ENCODE measurements at regions not wholly inside any gene's neighbourhood (a gene's known extent, or its start where the extent isn't known, plus 50 kb on each side); places are given as distances from the start of the nearest gene placed in this dataset.
"Not testable (repeated sequence)": the region's sequence is repeated elsewhere in the genome, so short reads cannot be mapped to it uniquely, and the experiment has no call there.

DNA sequence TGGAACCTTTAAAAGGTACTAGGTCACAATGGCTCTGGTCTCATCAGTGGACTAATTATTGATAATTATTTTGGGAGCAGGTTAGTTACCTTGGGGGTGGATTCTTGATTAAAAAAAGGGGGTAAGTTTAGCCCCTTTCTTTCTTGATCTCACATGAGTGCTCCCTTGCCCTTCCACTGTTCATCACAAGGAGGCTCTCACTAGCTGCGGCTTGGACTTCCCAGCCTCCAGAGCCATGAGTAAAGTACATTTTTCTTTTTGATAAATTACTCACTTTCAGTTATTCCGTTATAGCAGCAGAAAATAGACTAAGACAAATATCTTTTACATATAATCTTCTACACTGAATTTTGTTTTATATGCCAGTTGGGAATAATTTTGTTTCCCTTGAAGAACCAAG lies 254.8 kb upstream of the DEPDC1 start:
- Histone ChIP-seq H3K27me3 (no peaks in the 10 kb centered on the region), H3K4me1 (no peaks in the 10 kb centered on the region), H3K4me3 (no peak overlapping the region), H3K27ac (no peak overlapping the region), H3K9me3 (no peaks in the 10 kb centered on the region), H3K36me3 (no peaks in the 10 kb centered on the region)
- no peak for DNase-seq
- TF ChIP-seq, protein P1, sequence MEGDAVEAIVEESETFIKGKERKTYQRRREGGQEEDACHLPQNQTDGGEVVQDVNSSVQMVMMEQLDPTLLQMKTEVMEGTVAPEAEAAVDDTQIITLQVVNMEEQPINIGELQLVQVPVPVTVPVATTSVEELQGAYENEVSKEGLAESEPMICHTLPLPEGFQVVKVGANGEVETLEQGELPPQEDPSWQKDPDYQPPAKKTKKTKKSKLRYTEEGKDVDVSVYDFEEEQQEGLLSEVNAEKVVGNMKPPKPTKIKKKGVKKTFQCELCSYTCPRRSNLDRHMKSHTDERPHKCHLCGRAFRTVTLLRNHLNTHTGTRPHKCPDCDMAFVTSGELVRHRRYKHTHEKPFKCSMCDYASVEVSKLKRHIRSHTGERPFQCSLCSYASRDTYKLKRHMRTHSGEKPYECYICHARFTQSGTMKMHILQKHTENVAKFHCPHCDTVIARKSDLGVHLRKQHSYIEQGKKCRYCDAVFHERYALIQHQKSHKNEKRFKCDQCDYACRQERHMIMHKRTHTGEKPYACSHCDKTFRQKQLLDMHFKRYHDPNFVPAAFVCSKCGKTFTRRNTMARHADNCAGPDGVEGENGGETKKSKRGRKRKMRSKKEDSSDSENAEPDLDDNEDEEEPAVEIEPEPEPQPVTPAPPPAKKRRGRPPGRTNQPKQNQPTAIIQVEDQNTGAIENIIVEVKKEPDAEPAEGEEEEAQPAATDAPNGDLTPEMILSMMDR (IDR thresholded peaks at IDR 0.05), result no peak
- intact Hi-C loops (cut with DNase I; ENCODE audit: low total_unique reads), result no loop called here

DNA sequence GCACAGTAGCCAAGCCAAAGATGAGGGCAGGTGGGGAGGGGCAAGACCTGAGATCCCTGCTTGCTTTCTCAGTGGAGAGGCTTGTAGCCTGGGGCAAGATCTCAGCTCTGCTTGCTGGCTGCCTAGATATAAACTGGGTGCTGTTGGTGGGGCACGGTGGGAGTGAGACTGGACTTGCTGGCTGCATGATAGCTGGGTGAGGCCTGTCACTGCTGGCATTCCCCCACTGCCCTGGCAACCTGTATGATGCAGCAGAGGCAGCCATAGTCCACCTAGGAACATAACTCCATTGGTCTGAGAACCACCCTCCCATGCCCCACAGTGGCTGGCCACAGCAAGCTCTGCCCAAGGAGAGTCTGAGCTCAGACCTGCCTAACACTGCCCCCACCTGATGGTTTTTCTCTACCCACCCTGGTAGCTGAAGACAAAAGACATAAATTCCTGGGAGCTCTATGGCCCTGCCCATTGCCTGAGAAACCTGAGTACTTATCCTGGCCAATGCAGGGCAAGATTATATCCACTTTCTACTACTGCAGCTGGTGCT lies 261.9 kb upstream of the DEPDC1 start:
- H3K4me3 ChIP-seq, result no peak overlapping the region
- intact Hi-C loops (cut with DNase I; ENCODE audit: low total_unique reads), result no loop called here
- H3K9me3 ChIP-seq, result peaks cover 0 to 7% (median under 1%) of the 10 kb centered on the region in 3 donors
- no peak overlapping the region for H3K27ac ChIP-seq
- no peaks in the 10 kb centered on the region for H3K36me3 ChIP-seq
- H3K27me3 ChIP-seq, result no peaks in the 10 kb centered on the region
- DNase-seq, result no peak
- H3K4me1 ChIP-seq, result no peaks in the 10 kb centered on the region
- TF ChIP-seq, protein P1 (IDR thresholded peaks at IDR 0.05), result no peak

DNA sequence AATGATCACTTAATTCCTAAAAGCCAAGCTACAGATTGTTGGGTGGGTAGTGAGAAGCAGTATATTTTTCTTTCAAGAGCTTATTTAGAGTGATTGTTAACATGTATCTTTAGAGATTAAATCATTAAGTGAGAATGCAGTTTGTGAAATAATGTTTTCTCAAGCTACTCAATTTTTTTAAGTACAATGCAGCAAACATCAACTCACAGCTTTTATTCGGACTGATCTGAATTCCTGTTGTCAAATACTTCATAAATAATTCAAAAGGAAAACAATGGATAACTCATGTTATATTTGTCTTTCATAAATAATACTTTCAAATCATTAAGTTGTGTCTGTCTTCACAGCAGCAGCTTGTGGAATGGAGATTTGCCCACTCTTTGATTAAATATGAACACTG lies 271.1 kb upstream of the DEPDC1 start:
- Histone ChIP-seq H3K36me3 (no peaks in the 10 kb centered on the region), H3K4me1 (no peaks in the 10 kb centered on the region), H3K27me3 (no peaks in the 10 kb centered on the region), H3K4me3 (no peak overlapping the region), H3K9me3 (peaks cover 0 to 5% (median 0%) of the 10 kb centered on the region in 3 donors), H3K27ac (no peak overlapping the region)
- no peak for DNase-seq
- TF ChIP-seq, protein P1 (IDR thresholded peaks at IDR 0.05), result no peak
- intact Hi-C loops (cut with DNase I; ENCODE audit: low total_unique reads), result no loop called here

- no peak overlapping the region for H3K27ac ChIP-seq
- H3K9me3 ChIP-seq, result no peaks in the 10 kb centered on the region
- H3K27me3 ChIP-seq, result no peaks in the 10 kb centered on the region
- DNase-seq, result no peak
- H3K4me3 ChIP-seq, result no peak overlapping the region
- TF ChIP-seq, protein P1 (IDR thresholded peaks at IDR 0.05), result no peak
- H3K4me1 ChIP-seq, result peaks cover 0 to 3% (median 0%) of the 10 kb centered on the region in 4 donors
- intact Hi-C loops (cut with DNase I; ENCODE audit: low total_unique reads), result no loop called here
- H3K36me3 ChIP-seq, result no peaks in the 10 kb centered on the region
Measured at GRCh38 chr1:68770817-68771216, 273.9 kb upstream of the DEPDC1 start.

- TF ChIP-seq, protein P1 (IDR thresholded peaks at IDR 0.05), result no peak
- Histone ChIP-seq H3K27ac (no peak overlapping the region), H3K36me3 (no peaks in the 10 kb centered on the region), H3K9me3 (peaks cover 0 to 15% (median 5%) of the 10 kb centered on the region in 3 donors), H3K4me1 (peaks cover 0 to 3% (median 0%) of the 10 kb centered on the region in 4 donors), H3K4me3 (no peak overlapping the region), H3K27me3 (no peaks in the 10 kb centered on the region)
- intact Hi-C loops (cut with DNase I; ENCODE audit: low total_unique reads), result no loop called here
- no peak for DNase-seq
Measured at GRCh38 chr1:68777851-68778250, 281.0 kb upstream of the DEPDC1 start.

DNA sequence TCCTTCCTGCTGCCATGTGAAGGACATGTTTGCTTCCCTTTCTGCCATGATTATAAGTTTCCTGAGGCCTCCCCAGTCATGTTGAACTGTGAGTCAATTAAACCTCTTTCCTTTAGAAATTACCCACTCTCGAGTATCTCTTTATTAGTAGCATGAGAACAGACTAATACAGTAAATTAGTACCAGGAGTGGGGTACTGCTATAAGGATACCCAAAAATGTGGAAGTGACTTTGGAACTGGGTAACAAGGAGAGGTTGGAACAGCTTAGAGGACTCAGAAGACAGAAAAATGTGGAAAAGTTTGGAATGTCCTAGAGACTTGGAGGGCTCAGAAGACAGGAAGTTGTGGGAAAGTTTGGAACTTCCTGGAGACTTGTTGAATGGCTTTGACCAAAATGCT lies 283.0 kb upstream of the DEPDC1 start:
- DNase-seq; intact Hi-C loops (cut with DNase I; ENCODE audit: low total_unique reads); H3K27ac ChIP-seq; H3K4me1 ChIP-seq; H3K36me3 ChIP-seq; H3K27me3 ChIP-seq; H3K4me3 ChIP-seq: not testable (repeated sequence)
- peaks cover 0 to 15% (median 5%) of the 10 kb centered on the region in 3 donors for H3K9me3 ChIP-seq

All from tibial artery (tissue), 4 donors.